Caco-2 (cell line): ENCODE measurements at regions not wholly inside any gene's neighbourhood (a gene's known extent, or its start where the extent isn't known, plus 50 kb on each side); places are given as distances from the start of the nearest gene placed in this dataset.

Experiments
- BruUV-seq: library from RNA; stranded (reverse); fragments of 400-500 nt; replicated peaks from 2 replicates; lab custom pipeline; 2021; lab: Mats Ljungman, UMichigan
- CTCF ChIA-PET: fragments of 300-600 bp; sonication (Branson Sonifier 250); formaldehyde crosslinking; loops from one replicate; lab custom pipeline; 2022; ENCODE audit warnings: antibody characterized with exemption; lab: Charles Lee
- POLR2A ChIA-PET: fragments of 300-600 bp; sonication (Branson Sonifier 250); formaldehyde crosslinking; loops from one replicate; lab custom pipeline; 2022; ENCODE audit warnings: antibody characterized with exemption; lab: Charles Lee
- DNase-seq, 2 experiments: peaks; one replicate each; pipeline versions ENCODE4 v3.0.0 to v3.0.0-alpha.2; 2020 to 2022
- H3K27me3 ChIP-seq: replicated peaks from 2 replicates; pipeline ENCODE4 v1.6.0; 2011; ENCODE audit warnings: low read length; ENCODE audit not compliant: control insufficient read depth, insufficient read depth
- H3K36me3 ChIP-seq: 2 replicates; pipeline ENCODE4 v1.5.1; 2011; ENCODE audit warnings: low read length; ENCODE audit not compliant: control insufficient read depth, insufficient read depth
- H3K4me1 ChIP-seq: fragments of 250-450 bp; sonication (Bioruptor Pico); 2 replicates; pipeline ENCODE4 v1.5.1; 2020; ENCODE audit warnings: mild to moderate bottlenecking
- H3K4me3 ChIP-seq: 2 replicates; pipeline ENCODE4 v1.5.1; 2011; ENCODE audit warnings: low read depth, mild to moderate bottlenecking, control low read depth, low read length
- H3K9me3 ChIP-seq: fragments of 250-450 bp; sonication (Bioruptor Pico); 2 replicates; pipeline ENCODE4 v1.5.1; 2020; ENCODE audit warnings: mild to moderate bottlenecking, moderate library complexity
- H3K27ac Mint-ChIP-seq: one replicate; pipeline ENCODE4 v1.8.0; 2022; ENCODE audit warnings: mixed read lengths; ENCODE audit not compliant: unreplicated experiment
- H3K27me3 Mint-ChIP-seq: one replicate; pipeline ENCODE4 v1.8.0; 2022; ENCODE audit warnings: mixed read lengths; ENCODE audit not compliant: insufficient read depth, unreplicated experiment
- H3K36me3 Mint-ChIP-seq: one replicate; pipeline ENCODE4 v1.8.0; 2022; ENCODE audit warnings: mild to moderate bottlenecking, mixed read lengths; ENCODE audit not compliant: insufficient read depth, unreplicated experiment
- H3K4me1 Mint-ChIP-seq: one replicate; pipeline ENCODE4 v1.8.0; 2022; ENCODE audit warnings: low read depth, mixed read lengths; ENCODE audit not compliant: unreplicated experiment
- H3K4me3 Mint-ChIP-seq: one replicate; pipeline ENCODE4 v1.8.0; 2022; ENCODE audit warnings: mild to moderate bottlenecking, moderate library complexity, mixed read lengths; ENCODE audit not compliant: unreplicated experiment
- H3K9me3 Mint-ChIP-seq: one replicate; pipeline ENCODE4 v1.8.0; 2022; ENCODE audit warnings: mixed read lengths; ENCODE audit not compliant: unreplicated experiment
- intact Hi-C: fragments of 100-400 bp; cut with micrococcal nuclease; formaldehyde crosslinking; loops from one replicate; pipeline ENCODE4 v1.10.0; 2022; ENCODE audit not compliant: unreplicated experiment
- TF ChIP-seq, protein P1 (sequence below), 2 experiments: fragments of 200-600 bp in 1 of 2; IDR thresholded peaks; 1 replicate in 1 of 2; 2 replicates in 1 of 2; pipeline versions ENCODE4 v1.5.1 to v1.8.0; 2011 to 2022; ENCODE audit warnings: antibody characterized with exemption in 1 of 2, control low read depth in 1 of 2, inconsistent platforms in 1 of 2, low read depth in 1 of 2, low read length in 1 of 2, mild to moderate bottlenecking in 1 of 2, moderate library complexity in 1 of 2; ENCODE audit not compliant: insufficient read depth in 1 of 2, severe bottlenecking in 1 of 2, unreplicated experiment in 1 of 2

DNA sequence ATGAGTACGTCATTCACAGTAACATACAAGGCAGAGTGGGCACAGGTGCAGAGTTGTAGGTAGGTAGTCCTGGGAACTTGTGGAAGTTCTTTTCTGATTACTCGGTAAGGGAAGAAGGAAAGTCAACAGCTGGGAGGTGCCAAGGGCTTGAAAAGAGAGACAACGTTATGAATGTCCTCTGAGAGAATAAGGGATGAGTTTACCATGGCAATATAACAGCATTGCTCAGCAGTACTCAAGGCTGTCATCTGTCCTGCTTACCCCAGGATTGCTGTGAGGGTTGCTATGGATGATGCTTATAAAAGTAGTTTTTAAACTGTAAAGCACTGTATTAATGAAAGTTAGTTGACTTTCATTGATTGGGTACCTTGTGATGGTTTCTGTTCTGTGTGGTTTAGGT is 369.1 kb upstream of the SGCD start:
- Histone ChIP-seq H3K36me3 (no peaks in the 10 kb centered on the region), H3K27me3 (no peaks in the 10 kb centered on the region), H3K4me1 (peaks cover 14% of the 10 kb centered on the region), H3K4me3 (no peak overlapping the region), H3K9me3 (no peaks in the 10 kb centered on the region)
- Mint-ChIP-seq H3K4me3 (no peak overlapping the region), H3K9me3 (no peaks in the 10 kb centered on the region), H3K36me3 (no peaks in the 10 kb centered on the region), H3K4me1 (peaks cover 5% of the 10 kb centered on the region), H3K27me3 (no peaks in the 10 kb centered on the region), H3K27ac (no peak overlapping the region)
- no peak for DNase-seq
- ChIA-PET POLR2A (no interaction called here), CTCF (no interaction called here)
- intact Hi-C loops, result no loop called here
- BruUV-seq, result no TSS peak
- TF ChIP-seq, protein P1, sequence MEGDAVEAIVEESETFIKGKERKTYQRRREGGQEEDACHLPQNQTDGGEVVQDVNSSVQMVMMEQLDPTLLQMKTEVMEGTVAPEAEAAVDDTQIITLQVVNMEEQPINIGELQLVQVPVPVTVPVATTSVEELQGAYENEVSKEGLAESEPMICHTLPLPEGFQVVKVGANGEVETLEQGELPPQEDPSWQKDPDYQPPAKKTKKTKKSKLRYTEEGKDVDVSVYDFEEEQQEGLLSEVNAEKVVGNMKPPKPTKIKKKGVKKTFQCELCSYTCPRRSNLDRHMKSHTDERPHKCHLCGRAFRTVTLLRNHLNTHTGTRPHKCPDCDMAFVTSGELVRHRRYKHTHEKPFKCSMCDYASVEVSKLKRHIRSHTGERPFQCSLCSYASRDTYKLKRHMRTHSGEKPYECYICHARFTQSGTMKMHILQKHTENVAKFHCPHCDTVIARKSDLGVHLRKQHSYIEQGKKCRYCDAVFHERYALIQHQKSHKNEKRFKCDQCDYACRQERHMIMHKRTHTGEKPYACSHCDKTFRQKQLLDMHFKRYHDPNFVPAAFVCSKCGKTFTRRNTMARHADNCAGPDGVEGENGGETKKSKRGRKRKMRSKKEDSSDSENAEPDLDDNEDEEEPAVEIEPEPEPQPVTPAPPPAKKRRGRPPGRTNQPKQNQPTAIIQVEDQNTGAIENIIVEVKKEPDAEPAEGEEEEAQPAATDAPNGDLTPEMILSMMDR (IDR thresholded peaks at IDR 0.05; ENCODE audit: insufficient read depth in 1 of 2, low read depth in 1 of 2, low read length in 1 of 2, severe bottlenecking in 1 of 2, unreplicated experiment in 1 of 2), result no peak

DNA sequence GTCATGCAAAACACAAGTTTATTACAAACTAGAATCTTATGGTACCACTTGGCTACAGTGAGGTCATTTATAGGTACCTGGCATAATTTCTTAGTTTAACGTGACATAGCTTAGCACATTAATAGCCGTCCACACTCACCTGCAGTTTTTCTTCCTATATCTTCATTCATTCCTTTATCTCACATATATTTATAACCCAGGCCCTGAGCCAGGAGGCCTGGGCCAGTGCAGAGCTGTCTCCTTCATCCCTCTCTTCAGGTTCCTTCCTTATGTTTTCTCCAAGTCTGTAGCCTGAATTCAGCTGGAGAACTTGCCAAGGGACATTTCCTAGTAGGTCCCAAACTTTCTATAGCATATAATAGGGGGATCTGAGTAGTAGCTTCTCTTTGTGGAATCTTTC is 367.9 kb upstream of the SGCD start:
- TF ChIP-seq, protein P1 (IDR thresholded peaks at IDR 0.05; ENCODE audit: insufficient read depth in 1 of 2, low read depth in 1 of 2, low read length in 1 of 2, severe bottlenecking in 1 of 2, unreplicated experiment in 1 of 2), result no peak
- Histone ChIP-seq H3K27me3 (no peaks in the 10 kb centered on the region), H3K36me3 (no peaks in the 10 kb centered on the region), H3K9me3 (no peaks in the 10 kb centered on the region), H3K4me1 (0 out of 2 replicates have a peak, but pooled peaks cover 8% of the 10 kb centered on the region), H3K4me3 (no peak overlapping the region)
- intact Hi-C loops, result no loop called here
- DNase-seq, result no peak
- BruUV-seq, result no TSS peak
- H3K27ac Mint-ChIP-seq, result no peak overlapping the region
- ChIA-PET CTCF (no interaction called here), POLR2A (no interaction called here)
- H3K9me3 Mint-ChIP-seq, result no peaks in the 10 kb centered on the region
- H3K4me3 Mint-ChIP-seq, result no peak overlapping the region
- H3K36me3 Mint-ChIP-seq, result no peaks in the 10 kb centered on the region
- H3K27me3 Mint-ChIP-seq, result no peaks in the 10 kb centered on the region
- H3K4me1 Mint-ChIP-seq, result no peaks in the 10 kb centered on the region

DNA sequence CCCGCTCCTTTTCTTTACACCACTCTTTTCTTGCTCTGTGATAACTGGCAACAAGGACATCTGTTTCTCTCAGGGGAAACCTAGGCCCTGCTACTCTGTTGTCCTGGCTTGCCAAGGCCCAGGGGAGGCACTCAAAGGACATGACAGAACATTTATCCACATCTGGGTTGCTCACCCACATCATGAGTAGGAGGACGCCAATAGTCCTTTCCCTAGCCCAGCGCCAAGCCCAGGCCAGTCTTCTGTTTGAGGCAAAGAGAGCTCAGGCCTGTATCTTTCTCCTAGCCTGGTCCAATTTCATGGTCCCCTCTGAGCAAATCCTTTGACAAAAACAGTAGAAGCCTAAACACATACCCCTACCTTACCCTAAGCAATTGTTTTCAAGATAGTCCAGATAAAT is 366.8 kb upstream of the SGCD start:
- no peak for DNase-seq
- Mint-ChIP-seq H3K4me3 (no peak overlapping the region), H3K27ac (no peak overlapping the region), H3K4me1 (no peaks in the 10 kb centered on the region), H3K9me3 (peaks cover 4% of the 10 kb centered on the region), H3K27me3 (no peaks in the 10 kb centered on the region), H3K36me3 (no peaks in the 10 kb centered on the region)
- TF ChIP-seq, protein P1 (IDR thresholded peaks at IDR 0.05; ENCODE audit: insufficient read depth in 1 of 2, low read depth in 1 of 2, low read length in 1 of 2, severe bottlenecking in 1 of 2, unreplicated experiment in 1 of 2), result no peak
- intact Hi-C loops, result no loop called here
- H3K9me3 ChIP-seq, result no peaks in the 10 kb centered on the region
- no peaks in the 10 kb centered on the region for H3K4me1 ChIP-seq
- no peaks in the 10 kb centered on the region for H3K36me3 ChIP-seq
- no peak overlapping the region for H3K4me3 ChIP-seq
- CTCF ChIA-PET, result no interaction called here
- no peaks in the 10 kb centered on the region for H3K27me3 ChIP-seq
- POLR2A ChIA-PET, result no interaction called here
- no TSS peak for BruUV-seq
